Epithelial cell of proximal tubule (primary cell): ENCODE measurements at regions not wholly inside any gene's neighbourhood (a gene's known extent, or its start where the extent isn't known, plus 50 kb on each side); places are given as distances from the start of the nearest gene placed in this dataset.
"Not testable (repeated sequence)": the region's sequence is repeated elsewhere in the genome, so short reads cannot be mapped to it uniquely, and the experiment has no call there.

Experiments
- DNase-seq: peaks from one replicate; pipeline ENCODE4 v3.0.0-alpha.2; 2011; ENCODE audit warnings: low read depth
- H3K4me3 ChIP-seq: 2 replicates; pipeline ENCODE4 v1.5.1; 2011; ENCODE audit warnings: low read depth, mild to moderate bottlenecking, low read length
- TF ChIP-seq, protein P1 (sequence below): conservative IDR thresholded peaks from 2 replicates; pipeline ENCODE4 v1.5.1; 2012; ENCODE audit warnings: low read depth, mild to moderate bottlenecking, low read length

DNA sequence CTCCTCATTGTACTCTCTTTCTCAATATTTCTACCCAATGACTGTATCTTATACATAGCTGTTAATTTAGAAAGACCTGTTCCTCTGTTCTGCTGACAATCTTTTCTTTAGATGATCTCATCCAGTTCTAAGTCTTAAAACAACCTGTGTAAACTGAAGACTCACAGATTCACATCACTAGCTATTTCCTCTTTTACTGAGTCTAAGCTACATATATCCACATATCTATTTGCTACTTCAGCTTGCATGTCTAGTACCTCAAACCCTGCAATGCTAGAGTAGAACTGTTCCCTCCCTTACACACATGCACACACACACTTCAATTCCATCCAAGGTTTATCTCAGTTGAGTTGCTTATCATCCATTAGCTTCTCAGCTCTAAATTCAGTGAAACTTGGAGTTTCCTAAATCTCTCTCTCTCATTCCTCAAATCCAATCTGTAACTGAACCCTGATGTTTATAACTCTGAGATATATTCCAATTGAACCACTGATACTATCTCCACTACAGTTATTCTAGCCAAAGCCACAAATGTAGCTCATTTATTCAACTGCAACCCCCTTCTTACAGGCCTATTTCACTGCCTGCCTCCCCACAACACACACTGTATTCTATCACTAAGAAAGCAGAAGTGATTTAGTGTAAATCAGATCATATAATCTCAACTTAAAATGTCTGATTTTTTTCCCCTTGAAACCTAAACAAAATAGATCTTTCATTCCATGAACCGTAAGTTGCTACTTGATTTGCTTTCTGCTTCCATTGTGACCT lies 1036.8 kb upstream of the POT1 start:
- H3K4me3 ChIP-seq: no peak overlapping the region
- TF ChIP-seq, protein P1, sequence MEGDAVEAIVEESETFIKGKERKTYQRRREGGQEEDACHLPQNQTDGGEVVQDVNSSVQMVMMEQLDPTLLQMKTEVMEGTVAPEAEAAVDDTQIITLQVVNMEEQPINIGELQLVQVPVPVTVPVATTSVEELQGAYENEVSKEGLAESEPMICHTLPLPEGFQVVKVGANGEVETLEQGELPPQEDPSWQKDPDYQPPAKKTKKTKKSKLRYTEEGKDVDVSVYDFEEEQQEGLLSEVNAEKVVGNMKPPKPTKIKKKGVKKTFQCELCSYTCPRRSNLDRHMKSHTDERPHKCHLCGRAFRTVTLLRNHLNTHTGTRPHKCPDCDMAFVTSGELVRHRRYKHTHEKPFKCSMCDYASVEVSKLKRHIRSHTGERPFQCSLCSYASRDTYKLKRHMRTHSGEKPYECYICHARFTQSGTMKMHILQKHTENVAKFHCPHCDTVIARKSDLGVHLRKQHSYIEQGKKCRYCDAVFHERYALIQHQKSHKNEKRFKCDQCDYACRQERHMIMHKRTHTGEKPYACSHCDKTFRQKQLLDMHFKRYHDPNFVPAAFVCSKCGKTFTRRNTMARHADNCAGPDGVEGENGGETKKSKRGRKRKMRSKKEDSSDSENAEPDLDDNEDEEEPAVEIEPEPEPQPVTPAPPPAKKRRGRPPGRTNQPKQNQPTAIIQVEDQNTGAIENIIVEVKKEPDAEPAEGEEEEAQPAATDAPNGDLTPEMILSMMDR: no peak
- no peak for DNase-seq

GRCh38 chr7:125934955-125935354 lies 1005.3 kb upstream of the POT1 start:
- TF ChIP-seq, protein P1: no peak
- no peak for DNase-seq
- H3K4me3 ChIP-seq: no peak overlapping the region

DNA sequence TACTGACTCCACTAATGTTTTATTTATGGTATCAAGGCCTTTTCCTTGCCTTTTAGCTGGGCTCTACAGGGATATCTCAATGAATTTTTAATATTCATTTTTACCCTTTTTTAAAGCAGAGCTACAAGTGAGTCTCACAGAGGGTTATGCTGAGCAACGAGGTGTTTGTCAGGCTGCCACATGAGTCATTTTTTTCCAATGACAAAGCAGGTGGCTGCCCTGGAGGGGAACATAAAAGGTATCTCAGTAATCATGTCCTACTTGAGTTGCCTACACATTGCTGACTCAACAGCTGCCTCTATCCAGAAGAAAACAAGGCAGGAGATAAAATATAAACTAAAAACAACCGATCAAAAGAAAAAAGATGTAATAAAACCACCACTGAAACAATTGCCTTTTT lies 1004.9 kb upstream of the POT1 start:
- H3K4me3 ChIP-seq: no peak overlapping the region
- no peak for DNase-seq
- TF ChIP-seq, protein P1: no peak

GRCh38 chr7:125930848-125931247 lies 1001.2 kb upstream of the POT1 start:
- TF ChIP-seq, protein P1: no peak
- H3K4me3 ChIP-seq: no peak overlapping the region
- no peak for DNase-seq

DNA sequence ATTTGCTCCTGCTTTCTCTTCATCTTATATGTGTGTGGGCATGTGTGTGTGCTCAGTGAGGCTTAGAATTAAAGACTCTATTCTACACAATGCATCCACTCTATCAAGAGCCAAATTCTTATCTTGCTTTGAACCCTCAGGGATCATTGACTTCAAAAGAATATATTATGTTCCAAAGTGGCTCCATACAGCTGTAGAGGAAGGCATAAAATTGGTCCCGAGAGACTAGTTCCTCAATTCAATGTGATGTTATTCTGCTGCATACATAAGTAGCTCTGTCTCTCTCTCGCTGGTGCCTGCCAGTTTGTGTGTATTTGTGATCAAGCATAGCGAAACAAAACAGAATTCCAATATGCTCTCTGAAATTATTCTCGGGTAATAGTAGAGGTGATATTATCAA lies 997.9 kb upstream of the POT1 start:
- TF ChIP-seq, protein P1: no peak
- DNase-seq: no peak
- no peak overlapping the region for H3K4me3 ChIP-seq

DNA sequence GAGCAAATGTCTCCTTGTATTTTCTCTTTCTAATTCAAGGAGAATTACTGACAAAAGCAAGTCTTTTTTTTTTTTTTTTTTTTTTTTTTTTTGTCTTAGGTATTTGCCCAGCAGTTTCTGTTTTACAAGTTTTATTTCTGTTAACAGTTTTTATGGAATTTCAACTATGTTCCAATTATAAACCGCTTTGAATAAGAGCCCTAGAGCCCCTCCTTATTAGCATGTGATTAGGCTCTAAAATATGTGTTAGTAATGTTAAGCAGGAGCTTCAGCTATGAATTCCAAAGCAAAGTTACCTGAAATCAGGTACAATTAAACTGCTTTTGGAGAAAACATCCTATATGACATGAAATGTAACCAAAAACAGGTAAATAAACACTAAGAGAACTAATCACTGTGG lies 997.0 kb upstream of the POT1 start:
- TF ChIP-seq, protein P1: no peak
- H3K4me3 ChIP-seq: no peak overlapping the region
- no peak for DNase-seq

GRCh38 chr7:125924037-125924436 lies 994.4 kb upstream of the POT1 start:
- TF ChIP-seq, protein P1: no peak
- DNase-seq: no peak
- H3K4me3 ChIP-seq: no peak overlapping the region

DNA sequence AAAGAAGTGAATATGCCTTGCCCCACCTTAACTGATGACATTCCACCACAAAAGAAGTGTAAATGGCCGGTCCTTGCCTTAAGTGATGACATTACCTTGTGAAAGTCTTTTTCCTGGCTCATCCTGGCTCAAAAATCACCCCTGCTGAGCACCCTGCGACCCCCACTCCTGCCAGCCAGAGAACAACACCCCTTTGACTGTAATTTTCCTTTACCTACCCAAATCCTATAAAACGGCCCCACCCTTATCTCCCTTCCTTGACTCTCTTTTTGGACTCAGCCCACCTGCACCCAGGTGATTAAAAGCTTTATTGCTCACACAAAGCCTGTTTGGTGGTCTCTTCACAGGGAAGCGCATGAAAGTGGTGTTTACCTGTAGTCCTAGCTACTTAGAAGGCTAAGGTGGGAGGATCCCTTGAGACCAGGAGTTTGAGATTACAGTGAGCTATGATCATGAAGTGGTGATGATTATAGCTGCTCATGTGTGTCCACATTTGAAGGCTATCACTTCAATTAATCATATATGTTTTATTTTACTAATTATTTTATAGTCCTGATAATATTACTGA lies 985.8 kb upstream of the POT1 start:
- H3K4me3 ChIP-seq, DNase-seq: not testable (repeated sequence)
